CD14-positive monocyte (primary cell): ENCODE measurements at regions not wholly inside any gene's neighbourhood (a gene's known extent, or its start where the extent isn't known, plus 50 kb on each side); places are given as distances from the start of the nearest gene placed in this dataset.

Source experiments
- DNase-seq, 3 donors: peaks; one replicate each; pipeline ENCODE4 v3.0.0-alpha.2; 2011 to 2022
- H2AFZ ChIP-seq: 2 replicates; pipeline ENCODE4 v1.6.0; 2012; ENCODE audit warnings: mild to moderate bottlenecking, low read depth, low read length, inconsistent platforms; ENCODE audit not compliant: insufficient read depth, poor library complexity, severe bottlenecking
- H3K27ac ChIP-seq, 2 donors: 1 replicate in 1 of 2; 2 replicates in 1 of 2; pipeline ENCODE4 v1.5.1; 2012 to 2013; ENCODE audit warnings: low read length in 2 of 2, control low read depth in 1 of 2, inconsistent platforms in 1 of 2, low read depth in 1 of 2, mild to moderate bottlenecking in 1 of 2
- H3K27me3 ChIP-seq, 2 donors: one replicate each; pipeline versions ENCODE4 v1.6.0 to v1.6.1; 2011 to 2013; ENCODE audit warnings: low read length in 2 of 2; ENCODE audit not compliant: control insufficient read depth in 2 of 2, insufficient read depth in 2 of 2
- H3K36me3 ChIP-seq, 2 donors: replicated peaks in 1 of 2; 1 replicate in 1 of 2; 2 replicates in 1 of 2; pipeline versions ENCODE4 v1.5.1 to v1.6.1; 2012 to 2013; ENCODE audit warnings: low read length in 2 of 2, control low read depth in 1 of 2, inconsistent platforms in 1 of 2, mild to moderate bottlenecking in 1 of 2; ENCODE audit not compliant: insufficient read depth in 2 of 2, control insufficient read depth in 1 of 2
- H3K4me1 ChIP-seq, 2 donors: 1 replicate in 1 of 2; 2 replicates in 1 of 2; pipeline versions ENCODE4 v1.5.1 to v1.6.1; 2012 to 2013; ENCODE audit warnings: low read length in 2 of 2, control low read depth in 1 of 2, inconsistent platforms in 1 of 2, mild to moderate bottlenecking in 1 of 2, moderate library complexity in 1 of 2; ENCODE audit not compliant: insufficient read depth in 2 of 2, control insufficient read depth in 1 of 2
- H3K4me2 ChIP-seq: replicated peaks from 2 replicates; pipeline ENCODE3; 2012; ENCODE audit warnings: low read length, moderate library complexity, mild to moderate bottlenecking; ENCODE audit not compliant: poor library complexity, severe bottlenecking; ENCODE audit errors: extremely low read depth
- H3K4me3 ChIP-seq, 3 experiments: fragments of 200-600 bp in 1 of 3; sonication (generic) in 1 of 3; replicated peaks in 1 of 3; 1 replicate in 2 of 3; 2 replicates in 1 of 3; pipeline ENCODE4 v1.5.1; 2011 to 2013; ENCODE audit warnings: low read length in 3 of 3, mild to moderate bottlenecking in 3 of 3, control low read depth in 2 of 3, low read depth in 2 of 3, inconsistent platforms in 1 of 3, moderate library complexity in 1 of 3
- H3K79me2 ChIP-seq: 2 replicates; pipeline ENCODE4 v1.6.0; 2012; ENCODE audit warnings: mild to moderate bottlenecking, control low read depth, inconsistent platforms, low read length, moderate library complexity; ENCODE audit not compliant: insufficient read depth
- H3K9ac ChIP-seq: 2 replicates; pipeline ENCODE4 v1.6.0; 2017; ENCODE audit warnings: low read length, mild to moderate bottlenecking; ENCODE audit not compliant: insufficient read depth, poor library complexity, severe bottlenecking
- H3K9me3 ChIP-seq, 2 donors: replicated peaks in 1 of 2; 1 replicate in 1 of 2; 2 replicates in 1 of 2; pipeline versions ENCODE4 v1.5.1 to v1.6.1; 2012 to 2013; ENCODE audit warnings: low read length in 2 of 2, control low read depth in 1 of 2; ENCODE audit not compliant: control insufficient read depth in 1 of 2, insufficient read depth in 1 of 2
- H4K20me1 ChIP-seq: 2 replicates; pipeline ENCODE4 v1.6.0; 2012; ENCODE audit warnings: mild to moderate bottlenecking, low read length, control low read depth, moderate library complexity; ENCODE audit not compliant: insufficient read depth
- H3K27ac Mint-ChIP-seq, 7 donors: one replicate each; pipeline ENCODE4 v1.8.0; 2020; ENCODE audit warnings: mild to moderate bottlenecking in 7 of 7, mixed read lengths in 7 of 7, moderate library complexity in 6 of 7, inconsistent platforms in 2 of 7
- H3K27me3 Mint-ChIP-seq, 3 donors: one replicate each; pipeline ENCODE4 v1.8.0; 2021 to 2022; ENCODE audit warnings: low read depth in 3 of 3, mild to moderate bottlenecking in 3 of 3, mixed read lengths in 3 of 3, moderate library complexity in 3 of 3, inconsistent platforms in 1 of 3
- H3K36me3 Mint-ChIP-seq, 2 donors: one replicate each; pipeline ENCODE4 v1.8.0; 2020; ENCODE audit warnings: mixed read lengths in 2 of 2, inconsistent platforms in 1 of 2, mild to moderate bottlenecking in 1 of 2
- H3K4me1 Mint-ChIP-seq: one replicate; pipeline ENCODE4 v1.8.0; 2020; ENCODE audit warnings: mild to moderate bottlenecking, mixed read lengths
- H3K4me3 Mint-ChIP-seq, 2 donors: one replicate each; pipeline ENCODE4 v1.8.0; 2020; ENCODE audit warnings: mild to moderate bottlenecking in 2 of 2, mixed read lengths in 2 of 2, moderate library complexity in 1 of 2
- H3K9me3 Mint-ChIP-seq, 7 donors: one replicate each; pipeline ENCODE4 v1.8.0; 2020 to 2022; ENCODE audit warnings: mixed read lengths in 7 of 7, mild to moderate bottlenecking in 6 of 7, moderate library complexity in 6 of 7, inconsistent platforms in 2 of 7
- WGBS: methylation state at CpG from one replicate; pipeline ENCODE4 v1.1.5; 2013; ENCODE audit warnings: missing lambda C conversion rate; ENCODE audit not compliant: insufficient coverage; 5-methylcytosine and 5-hydroxymethylcytosine counted together
- intact Hi-C, 2 donors: fragments of 100-400 bp; cut with micrococcal nuclease; formaldehyde crosslinking; loops; one replicate each; pipeline versions ENCODE4 v1.15.0 to v1.15.1; 2023
- TF ChIP-seq, protein P1 (sequence below): fragments of 200-600 bp; IDR thresholded peaks from one replicate; pipeline ENCODE4 v1.8.0; 2022; ENCODE audit warnings: antibody characterized with exemption, mild to moderate bottlenecking

DNA sequence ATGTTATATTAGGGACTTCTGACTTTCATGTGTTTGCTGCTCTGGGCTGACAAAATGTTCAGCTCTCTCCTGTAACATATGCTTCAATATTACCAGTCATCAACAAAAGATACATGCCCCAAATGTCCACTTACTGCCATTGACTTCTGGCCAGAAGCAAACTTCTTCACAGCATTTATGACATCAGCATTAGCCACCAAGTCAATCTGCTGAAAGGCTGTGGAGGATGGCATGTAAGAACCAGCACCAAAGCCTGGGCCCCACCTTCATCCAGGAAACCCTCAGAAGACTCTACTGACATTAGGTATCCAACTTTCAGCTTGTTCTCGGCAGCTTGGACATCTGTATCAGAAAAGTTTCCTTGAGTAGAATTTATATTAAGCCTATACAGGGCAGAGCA is 595.5 kb downstream of the COL12A1 start:
- no peak overlapping the region for H2AFZ ChIP-seq
- H3K27me3 ChIP-seq = no peaks in the 10 kb centered on the region
- DNase-seq = no peak
- H3K4me2 ChIP-seq = no peak overlapping the region
- Mint-ChIP-seq H3K4me1 (peaks cover 26% of the 10 kb centered on the region), H3K9me3 (peaks cover 0 to 2% (median 0%) of the 10 kb centered on the region in 7 donors), H3K36me3 (no peaks in the 10 kb centered on the region), H3K27ac (no peak overlapping the region), H3K27me3 (no peaks in the 10 kb centered on the region), H3K4me3 (no peak overlapping the region)
- TF ChIP-seq, protein P1, sequence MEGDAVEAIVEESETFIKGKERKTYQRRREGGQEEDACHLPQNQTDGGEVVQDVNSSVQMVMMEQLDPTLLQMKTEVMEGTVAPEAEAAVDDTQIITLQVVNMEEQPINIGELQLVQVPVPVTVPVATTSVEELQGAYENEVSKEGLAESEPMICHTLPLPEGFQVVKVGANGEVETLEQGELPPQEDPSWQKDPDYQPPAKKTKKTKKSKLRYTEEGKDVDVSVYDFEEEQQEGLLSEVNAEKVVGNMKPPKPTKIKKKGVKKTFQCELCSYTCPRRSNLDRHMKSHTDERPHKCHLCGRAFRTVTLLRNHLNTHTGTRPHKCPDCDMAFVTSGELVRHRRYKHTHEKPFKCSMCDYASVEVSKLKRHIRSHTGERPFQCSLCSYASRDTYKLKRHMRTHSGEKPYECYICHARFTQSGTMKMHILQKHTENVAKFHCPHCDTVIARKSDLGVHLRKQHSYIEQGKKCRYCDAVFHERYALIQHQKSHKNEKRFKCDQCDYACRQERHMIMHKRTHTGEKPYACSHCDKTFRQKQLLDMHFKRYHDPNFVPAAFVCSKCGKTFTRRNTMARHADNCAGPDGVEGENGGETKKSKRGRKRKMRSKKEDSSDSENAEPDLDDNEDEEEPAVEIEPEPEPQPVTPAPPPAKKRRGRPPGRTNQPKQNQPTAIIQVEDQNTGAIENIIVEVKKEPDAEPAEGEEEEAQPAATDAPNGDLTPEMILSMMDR = no peak
- no CpG with 5 or more reads among the region's 1 CpG for WGBS
- H4K20me1 ChIP-seq = no peaks in the 10 kb centered on the region
- H3K9me3 ChIP-seq = no peaks in the 10 kb centered on the region
- H3K36me3 ChIP-seq = no peaks in the 10 kb centered on the region
- H3K27ac ChIP-seq = no peak overlapping the region
- H3K9ac ChIP-seq = no peak overlapping the region
- H3K4me3 ChIP-seq = no peak overlapping the region
- intact Hi-C loops = no loop called here
- peaks cover 21 to 22% of the 10 kb centered on the region in 2 donors for H3K4me1 ChIP-seq
- no peaks in the 10 kb centered on the region for H3K79me2 ChIP-seq

DNA sequence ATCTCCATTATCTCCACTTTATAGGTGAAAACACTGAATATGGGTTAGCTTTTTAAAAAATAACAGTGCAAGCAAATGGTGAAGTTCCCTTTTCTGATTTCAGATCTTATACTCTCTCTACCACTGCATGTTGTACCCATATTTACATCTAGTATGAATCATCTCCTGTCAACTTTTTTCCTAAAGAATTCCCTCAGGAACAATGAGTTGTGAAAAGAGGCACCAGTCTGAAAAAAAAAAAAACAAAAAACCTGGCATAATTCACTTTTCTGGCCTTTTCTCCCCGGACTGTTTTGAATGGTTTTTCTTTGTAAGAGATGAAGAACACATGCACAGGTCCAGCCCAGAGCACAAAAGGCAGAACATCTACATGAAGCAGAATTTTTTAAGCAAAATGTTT is 596.0 kb downstream of the COL12A1 start:
- no peaks in the 10 kb centered on the region for H3K27me3 Mint-ChIP-seq
- intact Hi-C loops = no loop called here
- H3K4me1 ChIP-seq = peaks cover 21 to 22% of the 10 kb centered on the region in 2 donors
- no peaks in the 10 kb centered on the region for H3K36me3 Mint-ChIP-seq
- H3K79me2 ChIP-seq = no peaks in the 10 kb centered on the region
- no peak overlapping the region for H3K27ac Mint-ChIP-seq
- no peak overlapping the region for H3K4me3 ChIP-seq
- no peak overlapping the region for H2AFZ ChIP-seq
- no peaks in the 10 kb centered on the region for H3K27me3 ChIP-seq
- no peak overlapping the region for H3K4me3 Mint-ChIP-seq
- TF ChIP-seq, protein P1 = no peak
- H3K36me3 ChIP-seq = no peaks in the 10 kb centered on the region
- peaks cover 0 to 2% (median 0%) of the 10 kb centered on the region in 7 donors for H3K9me3 Mint-ChIP-seq
- H3K9me3 ChIP-seq = no peaks in the 10 kb centered on the region
- no peak for DNase-seq
- no peak overlapping the region for H3K4me2 ChIP-seq
- H4K20me1 ChIP-seq = no peaks in the 10 kb centered on the region
- H3K9ac ChIP-seq = no peak overlapping the region
- no peak overlapping the region for H3K27ac ChIP-seq
- H3K4me1 Mint-ChIP-seq = peaks cover 26% of the 10 kb centered on the region
- no CpG with 5 or more reads among the region's 1 CpG for WGBS
